ENCODE measurements at regions not wholly inside any gene's neighbourhood (a gene's known extent, or its start where the extent isn't known, plus 50 kb on each side); places are given as distances from the start of the nearest gene placed in this dataset.

GRCh38 chr17:72591289-72592241 lies 470.7 kb downstream of the SOX9 start:
- DNase-seq: no peak

GRCh38 chr17:72592242-72592966 lies 471.6 kb downstream of the SOX9 start:
- peak; percentile 72 for DNase-seq

- DNase-seq: no peak
Measured at GRCh38 chr17:72592967-72593325, 472.1 kb downstream of the SOX9 start.

DNA sequence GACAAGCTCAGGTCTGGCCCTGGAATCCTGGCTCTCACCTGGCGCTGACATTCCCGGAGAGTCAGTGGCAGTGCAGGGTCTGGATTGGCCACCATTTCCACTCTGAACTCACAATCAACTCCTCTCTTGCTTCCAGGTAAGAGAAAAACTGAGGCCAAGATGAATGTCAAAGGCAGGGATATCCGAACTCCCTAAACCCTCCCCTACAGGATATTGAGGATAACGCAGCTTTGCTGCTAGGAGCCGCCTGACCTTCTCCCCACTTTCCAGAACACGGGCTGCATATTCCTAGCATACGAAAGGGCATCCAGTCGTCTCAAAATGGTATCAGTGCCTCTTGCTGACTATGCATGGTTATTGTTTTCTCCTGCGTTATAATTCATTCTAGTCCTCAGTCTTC lies 473.4 kb downstream of the SOX9 start:
- DNase-seq: no peak

Data from kidney glomerular epithelial cell (primary cell).